IMR-90 (cell line): ENCODE measurements at regions not wholly inside any gene's neighbourhood (a gene's known extent, or its start where the extent isn't known, plus 50 kb on each side); places are given as distances from the start of the nearest gene placed in this dataset.

Experiments used
- ATAC-seq: fragments of 200-7000 bp; cut with Tn5 transposase; 2 replicates; pipeline ENCODE4 v1.9.1; 2020; ENCODE audit warnings: low read depth, mild to moderate bottlenecking, moderate library complexity
- BruUV-seq: library from RNA; stranded (reverse); fragments of 400-500 nt; replicated peaks from 2 replicates; lab custom pipeline; 2021; lab: Mats Ljungman, UMichigan
- CTCF ChIA-PET: fragments of 300-600 bp; formaldehyde crosslinking; extraction: SDS; loops from one replicate; lab custom pipeline; 2021; ENCODE audit warnings: antibody characterized with exemption; lab: Yijun Ruan, JAX
- POLR2A ChIA-PET: fragments of 300-600 bp; sonication (Branson Sonifier 250); formaldehyde crosslinking; loops from one replicate; lab custom pipeline; 2022; ENCODE audit warnings: antibody characterized with exemption; ENCODE audit not compliant: unreplicated experiment; lab: Charles Lee
- DNase-seq: peaks from one replicate; pipeline ENCODE4 v3.0.0; 2013
- H2AFZ ChIP-seq: replicated peaks from 2 replicates; pipeline ENCODE3; 2013; ENCODE audit warnings: low read length, mild to moderate bottlenecking; ENCODE audit not compliant: poor library complexity
- H2AK5ac ChIP-seq: 2 replicates; pipeline ENCODE4 v1.6.1; 2013; ENCODE audit warnings: low read depth, low read length, inconsistent platforms
- H2AK9ac ChIP-seq: replicated peaks from 2 replicates; pipeline ENCODE3; 2013; ENCODE audit warnings: mild to moderate bottlenecking, low read depth, low read length, moderate library complexity; ENCODE audit not compliant: poor library complexity
- H2BK120ac ChIP-seq: 2 replicates; pipeline ENCODE4 v1.6.1; 2013; ENCODE audit warnings: low read depth, low read length, inconsistent platforms
- H2BK15ac ChIP-seq: 3 replicates; pipeline ENCODE4 v1.6.1; 2013; ENCODE audit warnings: low read depth, low read length, inconsistent platforms
- H2BK20ac ChIP-seq: 2 replicates; pipeline ENCODE4 v1.6.1; 2013; ENCODE audit warnings: low read depth, mild to moderate bottlenecking, inconsistent platforms, low read length, moderate library complexity
- H2BK5ac ChIP-seq: 2 replicates; pipeline ENCODE4 v1.6.1; 2013; ENCODE audit warnings: mild to moderate bottlenecking, low read depth, low read length, inconsistent platforms; ENCODE audit not compliant: poor library complexity, severe bottlenecking
- H3K14ac ChIP-seq: replicated peaks from 2 replicates; pipeline ENCODE4 v1.6.1; 2013; ENCODE audit warnings: low read depth, low read length, inconsistent platforms
- H3K18ac ChIP-seq: 2 replicates; pipeline ENCODE4 v1.6.1; 2013; ENCODE audit warnings: low read depth, low read length, control low read depth
- H3K23ac ChIP-seq: 2 replicates; pipeline ENCODE4 v1.6.1; 2013; ENCODE audit warnings: low read depth, low read length, inconsistent platforms
- H3K27ac ChIP-seq: 2 replicates; pipeline ENCODE4 v1.5.1; 2013; ENCODE audit warnings: mild to moderate bottlenecking, control low read depth, low read length; ENCODE audit not compliant: insufficient read depth
- H3K27me3 ChIP-seq: 2 replicates; pipeline ENCODE4 v1.6.1; 2013; ENCODE audit warnings: low read length; ENCODE audit not compliant: control insufficient read depth, insufficient read depth
- H3K36me3 ChIP-seq: 2 replicates; pipeline ENCODE4 v1.6.1; 2013; ENCODE audit warnings: low read length, mixed read lengths; ENCODE audit not compliant: control insufficient read depth, insufficient read depth
- H3K4ac ChIP-seq: 2 replicates; pipeline ENCODE4 v1.6.1; 2013; ENCODE audit warnings: low read depth, low read length, inconsistent platforms
- H3K4me1 ChIP-seq: 2 replicates; pipeline ENCODE4 v1.6.1; 2013; ENCODE audit warnings: low read length, mixed read lengths; ENCODE audit not compliant: control insufficient read depth, insufficient read depth
- H3K4me2 ChIP-seq: 2 replicates; pipeline ENCODE4 v1.6.1; 2013; ENCODE audit warnings: low read depth, mild to moderate bottlenecking, control low read depth, low read length, moderate library complexity
- H3K4me3 ChIP-seq: 2 replicates; pipeline ENCODE4 v1.5.1; 2013; ENCODE audit warnings: low read depth, mild to moderate bottlenecking, control low read depth, low read length, moderate library complexity; ENCODE audit not compliant: insufficient read depth
- H3K56ac ChIP-seq: 2 replicates; pipeline ENCODE4 v1.6.1; 2013; ENCODE audit warnings: low read length, inconsistent platforms; ENCODE audit not compliant: insufficient read depth; ENCODE audit errors: extremely low read depth
- H3K79me1 ChIP-seq, 2 experiments: 2 replicates each; pipeline ENCODE4 v1.6.1; 2013; ENCODE audit warnings: low read length in 2 of 2, inconsistent platforms in 1 of 2, low read depth in 1 of 2
- H3K9ac ChIP-seq: 2 replicates; pipeline ENCODE4 v1.6.1; 2013; ENCODE audit warnings: low read depth, low read length, control low read depth
- H3K9me1 ChIP-seq: 2 replicates; pipeline ENCODE4 v1.6.1; 2013; ENCODE audit warnings: low read length, inconsistent platforms; ENCODE audit not compliant: insufficient read depth
- H3K9me3 ChIP-seq: 2 replicates; pipeline ENCODE4 v1.6.1; 2013; ENCODE audit warnings: low read length; ENCODE audit not compliant: control insufficient read depth, insufficient read depth
- H4K20me1 ChIP-seq: 2 replicates; pipeline ENCODE4 v1.6.1; 2013; ENCODE audit warnings: low read length, inconsistent platforms; ENCODE audit not compliant: insufficient read depth
- H4K5ac ChIP-seq: 2 replicates; pipeline ENCODE4 v1.6.1; 2013; ENCODE audit warnings: mild to moderate bottlenecking, low read depth, low read length, control low read depth
- H4K8ac ChIP-seq, 2 experiments: 2 replicates each; pipeline ENCODE4 v1.6.1; 2013; ENCODE audit warnings: low read depth in 2 of 2, low read length in 2 of 2, control low read depth in 1 of 2, inconsistent platforms in 1 of 2
- H4K91ac ChIP-seq: 2 replicates; pipeline ENCODE4 v1.6.1; 2013; ENCODE audit warnings: low read depth, low read length, inconsistent platforms; ENCODE audit not compliant: insufficient read depth
- CHD1 ChIP-seq: IDR thresholded peaks from 2 replicates; pipeline ENCODE4 v1.6.1; 2012; ENCODE audit warnings: low read depth, low read length, improper control_type of control experiment
- FOS ChIP-seq: fragments of 150-350 bp; IDR thresholded peaks from 2 replicates; pipeline ENCODE4 v1.6.1; 2016; ENCODE audit warnings: low read depth, low read length
- MAFK ChIP-seq: IDR thresholded peaks from 2 replicates; pipeline ENCODE4 v1.6.1; 2012; ENCODE audit warnings: low read depth, low read length, improper control_type of control experiment
- MAZ ChIP-seq: IDR thresholded peaks from 2 replicates; pipeline ENCODE4 v1.6.1; 2012; ENCODE audit warnings: low read depth, mild to moderate bottlenecking, low read length, improper control_type of control experiment, moderate library complexity, borderline replicate concordance
- NFE2L2 ChIP-seq: fragments of 150-350 bp; IDR thresholded peaks from 2 replicates; pipeline ENCODE4 v1.6.1; 2016; ENCODE audit warnings: low read depth, mild to moderate bottlenecking, low read length
- RCOR1 ChIP-seq: IDR thresholded peaks from 2 replicates; pipeline ENCODE4 v1.6.1; 2012; ENCODE audit warnings: mild to moderate bottlenecking, low read length, improper control_type of control experiment; ENCODE audit not compliant: insufficient replicate concordance
- WGBS, 2 experiments: methylation state at CpG; one replicate each; pipeline versions ENCODE4 v1.1.5 to v1.1.7; 2013; ENCODE audit warnings: missing lambda C conversion rate in 2 of 2; ENCODE audit not compliant: insufficient read length in 1 of 2; ENCODE audit errors: extremely low coverage in 2 of 2; 5-methylcytosine and 5-hydroxymethylcytosine counted together
- dilution Hi-C: fragments of 300-500 bp; cut with HindIII; formaldehyde crosslinking; loops from one replicate; pipeline ENCODE4 v1.14.3; 2018; ENCODE audit warnings: low sequenced_read_pairs; ENCODE audit not compliant: unreplicated experiment
- in situ Hi-C: fragments of 300-500 bp; cut with MboI; formaldehyde crosslinking; loops from 3 replicates; pipeline ENCODE4 v1.14.3; 2019; ENCODE audit warnings: low sequenced_read_pairs, inconsistent platforms, mixed read lengths
- intact Hi-C: fragments of 100-400 bp; cut with micrococcal nuclease; formaldehyde crosslinking; loops from 2 replicates; pipeline ENCODE4 v1.10.0; 2022
- TF ChIP-seq, protein P1 (sequence below): conservative IDR thresholded peaks from 2 replicates; pipeline ENCODE4 v1.5.1; 2012; ENCODE audit warnings: mild to moderate bottlenecking, low read depth, low read length, improper control_type of control experiment

DNA sequence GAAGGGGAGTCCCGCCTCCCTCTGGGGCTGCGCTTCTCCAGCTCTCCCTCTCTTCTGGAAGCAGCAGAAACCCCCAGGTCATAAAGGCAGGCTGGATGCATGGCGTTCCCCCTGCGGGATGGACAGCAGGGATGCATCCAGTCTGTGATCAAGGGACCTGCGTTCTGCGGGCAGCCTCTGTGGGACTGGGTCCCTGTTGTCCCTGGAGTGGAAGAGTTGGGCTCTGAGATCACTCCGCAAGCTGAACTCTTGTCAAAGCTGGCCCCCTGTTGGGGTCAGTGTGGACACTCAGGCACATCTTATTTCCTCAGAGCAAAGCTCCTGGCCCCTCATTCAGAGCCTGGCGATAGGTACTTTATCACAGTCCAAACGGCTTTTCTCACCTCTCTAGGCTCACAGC, 341.2 kb downstream of the PTPRU start:
- H3K18ac ChIP-seq: no peak overlapping the region
- H2AK5ac ChIP-seq: no peak overlapping the region
- no peak overlapping the region for H2BK120ac ChIP-seq
- H3K14ac ChIP-seq: no peak overlapping the region
- CTCF ChIA-PET: no interaction called here
- no peak overlapping the region for H4K5ac ChIP-seq
- BruUV-seq: no TSS peak
- no peak overlapping the region for H3K4me3 ChIP-seq
- no peaks in the 10 kb centered on the region for H3K9me3 ChIP-seq
- H3K4me1 ChIP-seq: no peaks in the 10 kb centered on the region
- no peak overlapping the region for H3K56ac ChIP-seq
- no peaks in the 10 kb centered on the region for H3K79me1 ChIP-seq
- POLR2A ChIA-PET: no interaction called here
- H3K4ac ChIP-seq: no peak overlapping the region
- intact Hi-C loops (no loop called here), in situ Hi-C loops (no loop called here), dilution Hi-C loops (no loop called here)
- H3K9me1 ChIP-seq: peaks cover 5% of the 10 kb centered on the region; the same call in 1 of the 2 replicates
- no peak overlapping the region for H3K27ac ChIP-seq
- H3K27me3 ChIP-seq: no peaks in the 10 kb centered on the region
- no peak overlapping the region for H3K9ac ChIP-seq
- no peaks in the 10 kb centered on the region for H3K36me3 ChIP-seq
- no peak overlapping the region for H3K23ac ChIP-seq
- H4K91ac ChIP-seq: no peak overlapping the region
- H3K4me2 ChIP-seq: no peak overlapping the region
- no peak for TF ChIP-seq MAZ
- no peak for TF ChIP-seq NFE2L2
- no peak for TF ChIP-seq CHD1
- TF ChIP-seq, protein P1, sequence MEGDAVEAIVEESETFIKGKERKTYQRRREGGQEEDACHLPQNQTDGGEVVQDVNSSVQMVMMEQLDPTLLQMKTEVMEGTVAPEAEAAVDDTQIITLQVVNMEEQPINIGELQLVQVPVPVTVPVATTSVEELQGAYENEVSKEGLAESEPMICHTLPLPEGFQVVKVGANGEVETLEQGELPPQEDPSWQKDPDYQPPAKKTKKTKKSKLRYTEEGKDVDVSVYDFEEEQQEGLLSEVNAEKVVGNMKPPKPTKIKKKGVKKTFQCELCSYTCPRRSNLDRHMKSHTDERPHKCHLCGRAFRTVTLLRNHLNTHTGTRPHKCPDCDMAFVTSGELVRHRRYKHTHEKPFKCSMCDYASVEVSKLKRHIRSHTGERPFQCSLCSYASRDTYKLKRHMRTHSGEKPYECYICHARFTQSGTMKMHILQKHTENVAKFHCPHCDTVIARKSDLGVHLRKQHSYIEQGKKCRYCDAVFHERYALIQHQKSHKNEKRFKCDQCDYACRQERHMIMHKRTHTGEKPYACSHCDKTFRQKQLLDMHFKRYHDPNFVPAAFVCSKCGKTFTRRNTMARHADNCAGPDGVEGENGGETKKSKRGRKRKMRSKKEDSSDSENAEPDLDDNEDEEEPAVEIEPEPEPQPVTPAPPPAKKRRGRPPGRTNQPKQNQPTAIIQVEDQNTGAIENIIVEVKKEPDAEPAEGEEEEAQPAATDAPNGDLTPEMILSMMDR: no peak
- no peak for TF ChIP-seq FOS
- no peak for TF ChIP-seq RCOR1
- TF ChIP-seq MAFK: no peak
- no peak overlapping the region for H2BK20ac ChIP-seq
- H4K20me1 ChIP-seq: no peaks in the 10 kb centered on the region
- H4K8ac ChIP-seq: no peak overlapping the region
- no peak overlapping the region for H2BK5ac ChIP-seq
- peak overlapping the region; percentile 43 for H2AFZ ChIP-seq
- ATAC-seq: no peak
- no peak for DNase-seq
- no peak overlapping the region for H2AK9ac ChIP-seq
- 90% methylated on average over 2 of the region's 9 CpGs; no CpG with 5 or more reads in 1 of the 2 experiments for WGBS, 2 experiments
- H2BK15ac ChIP-seq: no peak overlapping the region
